ENCODE measurements at regions not wholly inside any gene's neighbourhood (a gene's known extent, or its start where the extent isn't known, plus 50 kb on each side); places are given as distances from the start of the nearest gene placed in this dataset.

- Histone ChIP-seq H3K9me3 (no peaks in the 10 kb centered on the region), H4K20me1 (ENCODE audit: insufficient read depth) (no peaks in the 10 kb centered on the region), H3K9me2 (no peaks in the 10 kb centered on the region), H3K79me2 (ENCODE audit: insufficient read depth) (no peaks in the 10 kb centered on the region), H3K27ac (ENCODE audit: low read depth in 2 of 2, low read length in 1 of 2) (peak overlapping the region in 1 of 2 experiments; percentile 23; a peak in 1 of 4 replicates), H3K4me3 (ENCODE audit: low read depth in 2 of 2, low read length in 1 of 2) (no peak overlapping the region), H3K4me2 (no peak overlapping the region), H3K36me3 (replicated peaks in 1 of 2; ENCODE audit: control insufficient read depth in 1 of 2, insufficient read depth in 2 of 2, low read length in 1 of 2) (no peaks in the 10 kb centered on the region), H3K27me3 (ENCODE audit: insufficient read depth) (no peaks in the 10 kb centered on the region), H2AFZ (ENCODE audit: low read depth) (no peak overlapping the region), H3F3A (replicated peaks; ENCODE audit: insufficient read depth) (no peaks in the 10 kb centered on the region), H3K4me1 (ENCODE audit: control insufficient read depth in 1 of 2, insufficient read depth in 2 of 2, low read depth in 1 of 2, low read length in 1 of 2) (peaks cover 0 to 16% of the 10 kb centered on the region in 2 experiments; a peak in 2 of 4 replicates), H3K9ac (no peak overlapping the region)
- POLR2A ChIA-PET, result no interaction called here
- TF ChIP-seq EZH2phosphoT487 (IDR thresholded peaks at IDR 0.05; ENCODE audit: borderline replicate concordance, low read depth) (no peak), ZBTB33 (IDR thresholded peaks at IDR 0.05; ENCODE audit: borderline replicate concordance, low read depth) (no peak), CHD2 (IDR thresholded peaks at IDR 0.05; ENCODE audit: low read length, partially characterized antibody) (no peak)
- peak; percentile 35 for DNase-seq
- 35% methylated on average over 4 of the region's 4 CpGs for WGBS (ENCODE audit: low lambda C conversion rate)
- CTCF ChIA-PET, result interaction anchor here (1.6 kb wide), 1 partner anchor 10 kb away, joined by 4 read pairs; no protein-coding TSS in a partner anchor
These were observed 238.4 kb upstream of the CCDC196 start for GRCh38 chr14:66247662-66248193.

- Histone ChIP-seq H4K20me1 (ENCODE audit: insufficient read depth) (no peaks in the 10 kb centered on the region), H3K27ac (ENCODE audit: low read depth in 2 of 2, low read length in 1 of 2) (peak overlapping the region in 1 of 2 experiments; percentile 20; a peak in 1 of 4 replicates), H3K36me3 (replicated peaks in 1 of 2; ENCODE audit: control insufficient read depth in 1 of 2, insufficient read depth in 2 of 2, low read length in 1 of 2) (no peaks in the 10 kb centered on the region), H3K4me3 (ENCODE audit: low read depth in 2 of 2, low read length in 1 of 2) (no peak overlapping the region), H3K4me2 (no peak overlapping the region), H3K4me1 (ENCODE audit: control insufficient read depth in 1 of 2, insufficient read depth in 2 of 2, low read depth in 1 of 2, low read length in 1 of 2) (peaks cover 0 to 16% of the 10 kb centered on the region in 2 experiments; a peak in 2 of 4 replicates), H3K9me3 (no peaks in the 10 kb centered on the region), H3F3A (replicated peaks; ENCODE audit: insufficient read depth) (no peaks in the 10 kb centered on the region), H3K27me3 (ENCODE audit: insufficient read depth) (no peaks in the 10 kb centered on the region), H3K9ac (no peak overlapping the region), H2AFZ (ENCODE audit: low read depth) (no peak overlapping the region), H3K79me2 (ENCODE audit: insufficient read depth) (no peaks in the 10 kb centered on the region), H3K9me2 (no peaks in the 10 kb centered on the region)
- CTCF ChIA-PET, result interaction anchor here (1.6 kb wide), 1 partner anchor 11 kb away, joined by 4 read pairs; no protein-coding TSS in a partner anchor
- POLR2A ChIA-PET, result no interaction called here
- WGBS (ENCODE audit: low lambda C conversion rate), result 9% methylated on average over 2 of the region's 2 CpGs
- TF ChIP-seq TCF12 (IDR thresholded peaks at IDR 0.05) (no peak), MAX (IDR thresholded peaks at IDR 0.05; ENCODE audit: low read depth) (no peak), TAF1 (IDR thresholded peaks at IDR 0.05; ENCODE audit: borderline replicate concordance, low read depth, low read length) (no peak), POLR2AphosphoS5 (IDR thresholded peaks at IDR 0.05; ENCODE audit: low read depth, low read length) (no peak), ELF1 (IDR thresholded peaks at IDR 0.05) (no peak), EP300 (IDR thresholded peaks at IDR 0.05; ENCODE audit: borderline replicate concordance in 1 of 2, low read depth in 1 of 2, low read length in 1 of 2) (no peak), USF2 (IDR thresholded peaks at IDR 0.05; ENCODE audit: borderline replicate concordance, low read depth, low read length) (no peak), GATA2 (CRISPR knock-in tag; IDR thresholded peaks at IDR 0.05) (no peak), MXI1 (IDR thresholded peaks at IDR 0.05; ENCODE audit: low read depth, low read length) (no peak), NRF1 (IDR thresholded peaks at IDR 0.05; ENCODE audit: low read depth, low read length) (no peak), RAD21 (IDR thresholded peaks at IDR 0.05; ENCODE audit: low read length) (no peak), TEAD4 (IDR thresholded peaks at IDR 0.05; ENCODE audit: borderline replicate concordance, insufficient read depth) (no peak), PBX3 (IDR thresholded peaks at IDR 0.05) (no peak)
- no peak for DNase-seq
These were observed 237.9 kb upstream of the CCDC196 start for GRCh38 chr14:66248256-66248655.

All from SK-N-SH (cell line).